ENCODE measurements at regions not wholly inside any gene's neighbourhood (a gene's known extent, or its start where the extent isn't known, plus 50 kb on each side); places are given as distances from the start of the nearest gene placed in this dataset.
"Not testable (repeated sequence)": the region's sequence is repeated elsewhere in the genome, so short reads cannot be mapped to it uniquely, and the experiment has no call there.

GRCh38 chr2:117269574-117269973 lies 544.9 kb upstream of the DDX18 start:
- DNase-seq, result peak; percentile 58

GRCh38 chr2:117271631-117272030 lies 542.9 kb upstream of the DDX18 start:
- no peak for DNase-seq

GRCh38 chr2:117273009-117273671 lies 541.4 kb upstream of the DDX18 start:
- DNase-seq, result peak; percentile 59

- DNase-seq, result no peak
Measured at GRCh38 chr2:117293012-117293411, 521.5 kb upstream of the DDX18 start.

GRCh38 chr2:117299451-117299850 lies 515.0 kb upstream of the DDX18 start:
- DNase-seq, result peak; percentile 82

GRCh38 chr2:117308861-117309770 lies 505.4 kb upstream of the DDX18 start:
- no peak for DNase-seq

GRCh38 chr2:117321816-117322215 lies 492.7 kb upstream of the DDX18 start:
- no peak for DNase-seq

- no peak for DNase-seq
Measured at GRCh38 chr2:117323331-117323730, 491.2 kb upstream of the DDX18 start.

- DNase-seq, result no peak
Measured at GRCh38 chr2:117330641-117331040, 483.9 kb upstream of the DDX18 start.

- DNase-seq, result no peak
Measured at GRCh38 chr2:117335967-117336366, 478.5 kb upstream of the DDX18 start.

GRCh38 chr2:117336496-117336895 lies 478.0 kb upstream of the DDX18 start:
- no peak for DNase-seq

GRCh38 chr2:117337981-117338380 lies 476.5 kb upstream of the DDX18 start:
- not testable (repeated sequence) for DNase-seq

- DNase-seq, result no peak
Measured at GRCh38 chr2:117339980-117340379, 474.5 kb upstream of the DDX18 start.

- DNase-seq, result no peak
Measured at GRCh38 chr2:117341690-117342089, 472.8 kb upstream of the DDX18 start.

GRCh38 chr2:117342415-117342814 lies 472.1 kb upstream of the DDX18 start:
- DNase-seq, result no peak

GRCh38 chr2:117349687-117350086 lies 464.8 kb upstream of the DDX18 start:
- no peak for DNase-seq

- peak; percentile 82 for DNase-seq
Measured at GRCh38 chr2:117351396-117351795, 463.1 kb upstream of the DDX18 start.

GRCh38 chr2:117359266-117359914 lies 455.1 kb upstream of the DDX18 start:
- peak; percentile 63 for DNase-seq

- peak; percentile 62 for DNase-seq
Measured at GRCh38 chr2:117360586-117360985, 453.9 kb upstream of the DDX18 start.

GRCh38 chr2:117378653-117379052 lies 435.8 kb upstream of the DDX18 start:
- DNase-seq, result no peak

GRCh38 chr2:117379928-117380327 lies 434.6 kb upstream of the DDX18 start:
- no peak for DNase-seq

GRCh38 chr2:117383997-117384396 lies 430.5 kb upstream of the DDX18 start:
- not testable (repeated sequence) for DNase-seq

GRCh38 chr2:117396161-117396560 lies 418.3 kb upstream of the DDX18 start:
- DNase-seq, result no peak

- no peak for DNase-seq
Measured at GRCh38 chr2:117401582-117401981, 412.9 kb upstream of the DDX18 start.

All from islet precursor cell (in vitro differentiated cells).